HT-29 (cell line): ENCODE measurements at regions not wholly inside any gene's neighbourhood (a gene's known extent, or its start where the extent isn't known, plus 50 kb on each side); places are given as distances from the start of the nearest gene placed in this dataset.

ENCODE experiments used
- DNase-seq: peaks from one replicate; pipeline ENCODE4 v3.0.0-alpha.2; 2015; ENCODE audit warnings: low spot score

DNA sequence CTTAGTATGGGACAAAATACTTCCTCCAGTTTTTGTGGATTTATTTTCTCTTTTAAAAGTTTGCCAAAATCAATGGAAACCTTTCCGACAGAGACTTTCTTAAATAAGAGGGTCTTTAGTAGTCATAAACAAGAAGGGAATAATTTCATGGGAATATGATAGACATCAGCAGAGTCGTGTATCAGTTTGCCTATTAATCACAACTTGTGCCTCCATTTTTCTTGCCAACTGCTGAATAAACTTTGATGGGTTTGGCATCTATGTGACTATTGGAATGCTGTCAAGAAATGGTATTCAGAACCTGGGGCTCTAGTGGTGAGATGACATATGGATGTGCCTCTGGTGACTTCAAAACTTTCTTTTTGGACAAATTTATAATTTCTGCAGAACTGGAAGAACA, 1668.2 kb downstream of the MAT2B start:
- DNase-seq = no peak

- DNase-seq = no peak
Observed at GRCh38 chr5:165175041-165175440, 1669.6 kb downstream of the MAT2B start.

- DNase-seq = no peak
Observed at GRCh38 chr5:165184183-165184582, 1678.8 kb downstream of the MAT2B start.

DNA sequence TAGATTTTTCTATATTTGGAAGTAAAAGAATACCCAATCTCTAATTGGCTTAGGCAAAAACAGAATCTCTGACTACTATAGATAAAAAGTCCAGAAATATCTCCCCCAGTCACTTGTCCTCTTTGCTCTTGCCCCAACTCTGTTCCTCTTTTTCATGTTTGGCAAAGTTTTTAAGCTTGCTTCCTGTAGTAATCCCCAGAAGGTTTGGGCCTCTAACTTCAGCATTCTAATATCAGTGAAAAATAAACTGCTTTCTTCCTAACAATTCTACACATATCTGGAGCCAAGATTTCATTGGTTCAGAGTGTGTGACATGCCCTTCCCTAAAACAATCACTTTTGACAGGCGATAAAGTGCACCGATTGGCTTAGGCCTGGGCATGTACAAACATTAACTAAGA, 1680.3 kb downstream of the MAT2B start:
- DNase-seq = no peak

DNA sequence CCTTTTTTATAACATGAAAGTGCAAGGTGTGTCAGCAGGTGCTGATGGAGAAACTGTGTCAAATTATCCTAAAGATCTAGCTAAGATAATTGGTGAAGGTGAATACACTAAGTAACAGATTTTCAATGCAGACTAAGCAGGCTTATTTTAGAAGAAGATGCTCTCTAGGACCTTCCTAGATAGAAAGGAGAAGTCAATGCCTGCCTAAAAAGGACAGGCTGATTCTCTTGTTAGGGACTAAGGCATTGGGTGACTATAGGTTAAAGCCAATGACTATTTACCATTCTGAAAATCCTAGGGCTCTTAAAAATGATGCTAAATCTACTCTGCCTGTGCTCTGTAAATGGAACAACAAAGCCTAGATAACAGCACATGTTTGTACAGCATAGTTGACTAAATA, 1682.4 kb downstream of the MAT2B start:
- no peak for DNase-seq

DNA sequence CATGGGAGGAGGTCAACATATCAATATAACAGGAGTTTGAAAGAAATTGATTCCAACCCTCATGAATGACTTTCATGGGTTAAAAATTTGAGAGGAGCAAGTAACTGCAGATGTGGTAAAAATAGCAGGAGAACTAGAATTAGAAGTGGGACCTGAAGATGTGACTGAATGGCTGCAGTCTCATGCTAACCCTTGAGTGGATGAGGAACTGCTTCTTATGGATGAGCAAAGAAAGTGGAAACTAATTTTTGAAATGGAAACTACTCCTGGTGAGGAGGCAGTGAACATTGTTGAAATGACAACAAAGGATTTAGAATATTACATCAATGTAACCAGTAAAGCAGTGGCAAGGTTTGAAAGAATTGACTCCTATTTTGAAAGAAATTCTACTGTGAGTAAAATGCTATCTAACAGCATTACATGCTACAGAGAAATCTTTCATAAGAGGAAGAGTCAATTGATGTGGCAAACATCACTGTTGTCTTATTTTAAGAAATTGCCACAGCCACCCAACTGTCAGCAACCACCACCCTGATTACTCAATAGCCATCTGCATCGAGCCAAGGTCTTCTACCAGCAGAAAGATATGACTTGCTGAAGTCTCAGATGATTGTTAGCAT, 1683.2 kb downstream of the MAT2B start:
- DNase-seq = no peak

GRCh38 chr5:165196961-165197360, 1691.5 kb downstream of the MAT2B start:
- DNase-seq = no peak

GRCh38 chr5:165201369-165201768, 1696.0 kb downstream of the MAT2B start:
- no peak for DNase-seq

GRCh38 chr5:165201771-165202518, 1696.5 kb downstream of the MAT2B start:
- no peak for DNase-seq

DNA sequence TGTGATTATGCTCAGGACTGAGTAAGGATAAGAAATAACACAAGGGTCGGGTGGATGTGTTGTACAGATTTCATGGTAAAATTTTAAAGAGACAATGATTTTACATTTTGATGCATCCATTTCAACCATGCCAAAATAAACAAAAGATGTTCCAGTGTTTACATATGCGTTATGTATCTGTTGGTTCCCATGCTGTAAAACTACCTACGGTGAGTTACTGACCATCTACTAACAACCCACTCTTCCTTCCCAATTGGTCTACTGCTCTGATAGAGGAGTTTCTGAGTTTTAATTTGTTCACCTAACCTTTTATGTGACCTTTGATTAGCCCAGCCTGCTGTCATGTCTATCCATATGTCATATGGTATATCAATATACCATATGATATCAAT, 1697.1 kb downstream of the MAT2B start:
- no peak for DNase-seq

- DNase-seq = peak; percentile 47
Observed at GRCh38 chr5:165209101-165209727, 1703.8 kb downstream of the MAT2B start.

DNA sequence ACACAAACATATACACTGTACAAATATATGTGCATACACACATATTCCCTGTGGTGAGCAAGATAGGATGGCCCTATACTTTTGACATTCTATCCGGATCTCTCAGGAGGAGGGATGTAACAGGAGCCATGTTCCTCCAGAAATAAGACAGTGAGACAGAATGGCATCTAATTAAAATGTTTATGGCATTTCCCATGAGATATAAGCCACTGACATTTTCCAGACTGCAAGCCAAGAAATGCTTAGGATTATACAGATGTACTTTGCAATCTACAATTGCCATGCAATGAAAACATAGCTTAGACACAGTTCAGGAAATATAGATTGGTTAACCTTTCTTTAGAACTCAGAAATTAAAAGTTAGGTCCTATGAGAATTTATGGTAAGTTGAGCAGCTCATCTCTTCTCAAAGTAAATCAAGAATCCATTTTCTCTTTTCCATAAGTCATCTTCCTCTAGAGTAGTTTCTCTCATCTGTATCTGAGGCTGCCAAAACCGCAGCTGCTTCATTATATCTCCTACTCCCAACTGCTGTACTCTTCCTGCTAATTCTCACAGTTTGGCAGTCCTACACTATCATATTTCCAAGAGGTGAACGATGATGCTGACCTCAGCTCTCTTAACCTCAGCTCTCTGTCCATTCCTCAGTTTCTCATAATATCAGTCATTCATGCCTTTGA, 1719.1 kb downstream of the MAT2B start:
- no peak for DNase-seq

- DNase-seq = peak; percentile 36
Observed at GRCh38 chr5:165227515-165227914, 1722.1 kb downstream of the MAT2B start.

- no peak for DNase-seq
Observed at GRCh38 chr5:165228184-165228583, 1722.8 kb downstream of the MAT2B start.

DNA sequence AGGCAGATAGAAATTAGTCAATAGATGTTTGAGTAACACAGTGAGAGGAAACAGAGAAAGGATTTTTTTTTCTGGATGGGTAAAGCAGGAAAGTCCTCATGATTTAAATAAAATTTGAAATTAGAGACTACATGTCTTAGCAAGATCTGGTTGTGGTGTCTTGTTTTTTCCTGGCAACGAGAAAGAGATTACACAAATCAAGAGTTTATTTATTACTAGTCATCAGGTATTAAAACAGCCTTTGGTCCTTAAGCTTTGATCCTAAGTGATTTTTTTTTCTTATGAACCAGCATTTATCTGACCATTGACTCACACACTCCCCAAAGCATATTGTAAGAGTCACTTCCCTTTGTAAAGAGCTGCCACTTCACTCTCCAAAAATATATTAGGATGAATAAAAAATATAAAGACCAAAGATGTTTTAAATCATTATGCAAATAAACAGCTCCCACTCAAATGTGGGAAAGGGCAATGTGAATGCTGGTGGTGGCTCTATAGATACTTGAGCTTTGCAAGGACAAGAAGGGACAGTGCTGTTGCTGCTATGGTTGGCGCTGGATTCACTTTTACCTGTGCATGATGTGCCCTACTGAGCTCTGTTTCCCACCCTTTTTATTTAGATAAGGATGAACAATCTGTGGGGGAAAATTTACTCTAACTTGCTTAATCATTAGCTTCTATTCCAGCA, 1726.5 kb downstream of the MAT2B start:
- DNase-seq = no peak

GRCh38 chr5:165232509-165233028, 1727.2 kb downstream of the MAT2B start:
- no peak for DNase-seq

DNA sequence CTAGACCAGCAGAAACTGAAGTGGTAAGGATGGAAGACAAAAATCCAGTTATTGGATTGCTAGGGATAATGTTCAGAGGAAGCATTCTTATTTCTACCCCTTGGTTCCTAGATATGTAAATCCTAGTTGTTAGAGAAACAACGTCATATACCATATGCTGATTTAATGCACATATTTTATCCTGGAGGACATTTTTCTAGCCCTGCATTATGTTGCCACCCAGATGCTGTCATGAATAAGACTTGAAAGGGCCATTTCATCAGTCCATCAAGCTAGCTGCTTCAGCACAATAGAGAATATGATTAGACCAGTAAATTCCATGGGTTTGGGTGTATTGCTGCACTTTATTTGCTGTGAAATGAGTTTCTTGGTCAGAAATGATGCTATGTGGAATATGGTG, 1736.4 kb downstream of the MAT2B start:
- no peak for DNase-seq

DNA sequence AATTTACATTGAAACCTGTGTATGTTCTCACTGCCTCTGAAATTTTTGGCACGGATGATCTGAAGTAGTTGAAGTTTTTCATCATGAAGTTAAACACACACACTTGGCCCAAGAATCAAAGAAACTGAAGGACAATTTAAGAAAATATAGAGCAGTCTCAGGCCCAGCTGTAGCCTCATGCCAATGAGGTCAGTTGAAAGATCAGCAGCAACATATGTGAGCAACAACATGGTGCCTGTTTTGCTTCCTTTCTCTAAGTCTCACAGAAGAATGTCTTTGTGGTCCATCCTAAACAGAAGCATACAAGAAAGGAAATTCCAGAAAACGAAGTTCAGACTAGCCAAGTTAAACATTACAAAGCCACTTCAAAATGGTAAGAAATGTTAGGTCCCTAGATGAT, 1737.2 kb downstream of the MAT2B start:
- DNase-seq = no peak

DNA sequence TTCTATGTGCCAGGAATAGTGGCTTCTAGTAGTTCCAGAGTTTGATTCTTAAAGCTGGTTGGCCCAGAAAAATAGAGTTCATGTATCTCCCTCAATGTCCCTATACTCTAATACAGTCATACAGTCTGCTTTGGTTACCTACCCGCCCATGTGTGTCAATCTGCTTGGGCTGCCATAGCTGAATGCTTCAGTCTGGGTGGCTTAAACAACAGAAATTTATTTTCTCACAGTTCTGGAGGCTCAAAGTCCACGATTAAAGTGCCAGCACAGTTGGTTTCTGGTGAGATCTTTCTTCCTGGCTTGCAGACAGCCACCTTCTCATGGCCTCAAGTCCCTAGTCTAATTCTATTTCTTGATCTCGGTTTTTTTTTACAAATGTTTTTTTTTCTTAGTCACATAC, 1739.0 kb downstream of the MAT2B start:
- DNase-seq = no peak

DNA sequence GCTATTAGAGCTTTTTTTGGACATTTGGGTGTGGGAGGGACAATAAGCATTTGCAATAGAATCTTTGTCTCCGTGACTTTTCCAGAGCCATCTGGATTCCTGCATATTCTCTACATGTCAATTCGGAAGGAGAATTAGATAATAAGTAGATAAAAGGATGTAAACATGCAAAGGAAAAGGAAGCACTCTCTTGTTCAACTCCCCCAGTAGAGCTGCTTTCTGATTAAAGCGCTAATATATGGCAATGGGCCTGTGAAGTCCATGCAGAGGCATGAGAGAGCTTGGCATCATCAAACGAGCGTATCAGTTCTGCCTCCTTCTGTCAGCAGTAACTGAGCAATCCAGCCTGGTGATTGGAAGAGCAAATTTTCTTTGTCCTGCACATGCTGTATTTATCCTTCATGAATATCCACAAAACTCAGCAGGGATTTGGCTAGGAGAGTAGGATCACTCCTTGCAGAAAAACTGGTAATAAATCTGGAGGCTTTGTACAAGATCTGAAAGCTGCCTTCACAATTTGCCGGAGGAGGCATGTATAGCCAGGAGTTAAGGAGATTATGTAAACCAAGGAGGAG, 1752.9 kb downstream of the MAT2B start:
- no peak for DNase-seq

GRCh38 chr5:165260426-165260825, 1755.0 kb downstream of the MAT2B start:
- no peak for DNase-seq
